Suppressor macrophage treated with lipopolysaccharide for 1 hour (primary cell): ENCODE measurements at regions not wholly inside any gene's neighbourhood (a gene's known extent, or its start where the extent isn't known, plus 50 kb on each side); places are given as distances from the start of the nearest gene placed in this dataset.

Experiments used
- DNase-seq, 3 donors: peaks; one replicate each; pipeline ENCODE4 v3.0.0-alpha.2; 2020 to 2022

GRCh38 chr22:48450188-48450825, 1377.4 kb downstream of the BRD1 start:
- peak in 2 of 3 donors; percentile 4 to 17 for DNase-seq

DNA sequence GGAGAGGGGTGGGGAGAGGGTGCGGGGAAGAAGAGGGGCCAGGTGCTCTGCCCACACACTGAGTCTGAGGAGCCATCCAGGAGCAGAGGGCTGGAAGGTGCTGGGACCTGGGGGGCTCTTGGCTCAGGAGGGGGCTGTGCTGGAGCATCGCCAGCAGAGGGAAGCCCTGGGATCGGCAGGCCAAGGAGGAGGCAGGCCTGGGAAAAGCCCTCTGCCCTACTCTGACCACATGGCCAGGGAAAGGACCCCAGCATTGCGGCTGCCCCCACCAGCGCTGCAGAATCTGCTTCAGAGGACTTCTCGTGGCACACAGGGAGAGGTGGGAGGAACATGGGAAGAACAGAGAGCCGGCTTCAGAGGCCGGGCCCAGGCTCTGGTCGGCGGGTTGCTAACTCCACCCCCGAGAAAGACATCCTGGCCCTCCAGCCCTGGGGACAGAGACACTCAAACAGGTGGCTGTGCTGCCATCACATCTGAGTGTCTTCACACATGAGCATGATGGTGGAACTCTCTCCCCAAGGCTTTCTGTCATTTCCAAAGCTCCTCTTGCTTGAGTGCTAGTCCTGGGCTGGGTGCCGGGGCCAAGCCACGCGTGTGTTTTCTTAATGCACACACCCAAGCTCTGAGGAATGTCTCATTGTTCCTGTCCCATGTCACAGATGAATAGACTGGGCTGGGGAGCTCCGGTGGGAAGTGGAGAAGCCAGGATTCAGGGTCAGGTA, 1378.0 kb downstream of the BRD1 start:
- no peak for DNase-seq

GRCh38 chr22:48448821-48449220, 1378.9 kb downstream of the BRD1 start:
- DNase-seq = no peak

DNA sequence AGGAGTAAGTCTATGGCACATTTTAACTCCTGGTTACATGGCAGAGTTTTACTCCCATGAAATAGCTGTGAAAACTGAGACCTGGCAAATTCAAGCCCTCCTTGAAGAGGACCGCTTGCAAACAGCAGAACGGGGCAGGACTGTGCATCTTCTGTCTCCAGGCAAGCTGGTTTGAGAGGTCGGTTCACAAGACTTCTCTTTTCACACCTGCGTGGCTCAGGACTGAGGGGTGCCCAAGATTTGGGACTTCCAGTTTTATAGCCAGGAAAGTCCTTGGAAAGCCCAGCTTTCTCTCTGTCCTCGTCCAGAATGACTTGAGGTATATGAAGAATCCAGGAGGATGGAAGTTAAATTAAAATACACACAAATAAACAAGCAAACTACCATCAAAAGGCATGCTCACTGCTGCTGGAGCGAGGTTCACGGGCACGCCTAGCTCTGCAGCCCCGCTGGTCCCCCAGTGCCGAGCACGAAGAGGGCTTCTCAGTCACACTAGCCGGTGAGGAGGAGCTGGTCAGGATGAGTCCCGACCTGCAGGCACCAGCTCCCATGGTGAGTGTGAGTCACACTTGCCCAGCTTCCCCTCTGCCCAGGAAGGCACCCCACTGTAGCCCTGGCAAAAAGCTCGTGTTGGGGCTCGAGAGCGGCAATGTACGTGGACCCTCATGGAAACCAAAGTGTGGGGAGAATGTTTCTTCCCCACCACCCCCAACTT, 1382.4 kb downstream of the BRD1 start:
- no peak for DNase-seq

DNA sequence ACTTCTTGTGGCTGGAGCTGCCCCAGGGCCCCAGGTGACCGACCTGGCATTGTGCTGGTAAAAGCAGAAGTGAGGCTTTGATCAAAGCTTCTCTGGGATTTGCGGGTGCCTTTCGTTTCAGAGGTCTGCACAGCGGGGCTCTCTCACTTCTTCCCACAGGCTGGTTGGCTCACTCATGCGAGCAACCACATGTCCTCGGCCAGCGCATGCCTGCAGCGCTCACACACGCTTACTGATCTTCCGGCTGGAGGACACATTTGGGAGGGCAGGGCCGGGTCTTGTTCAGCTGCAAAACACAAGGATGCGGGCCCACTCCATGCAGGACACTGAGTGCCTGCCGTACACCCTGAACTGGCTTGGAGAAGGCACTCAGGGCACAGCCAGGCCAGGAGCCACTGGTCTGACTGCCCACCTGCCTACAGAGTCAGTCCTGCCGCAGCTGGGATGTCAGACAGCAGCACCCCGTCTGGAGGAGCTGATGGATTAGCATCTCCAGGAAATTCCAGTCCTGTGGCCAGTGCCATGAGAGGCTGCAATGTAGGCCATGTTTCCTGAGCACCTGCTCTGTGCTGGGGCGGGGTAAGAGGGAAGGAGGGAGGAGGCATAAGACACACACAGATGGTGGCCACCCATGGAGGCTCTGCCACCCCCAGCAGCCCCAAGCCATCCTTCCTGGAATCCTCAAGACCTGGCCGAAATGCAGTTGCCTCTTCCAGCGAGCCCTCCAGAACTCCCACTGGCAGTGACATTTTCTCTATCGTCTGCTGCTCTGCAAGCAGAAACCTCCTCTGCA, 1383.2 kb downstream of the BRD1 start:
- DNase-seq = no peak

GRCh38 chr22:48443680-48444079, 1384.0 kb downstream of the BRD1 start:
- DNase-seq = no peak

GRCh38 chr22:48442663-48443062, 1385.0 kb downstream of the BRD1 start:
- DNase-seq = no peak

DNA sequence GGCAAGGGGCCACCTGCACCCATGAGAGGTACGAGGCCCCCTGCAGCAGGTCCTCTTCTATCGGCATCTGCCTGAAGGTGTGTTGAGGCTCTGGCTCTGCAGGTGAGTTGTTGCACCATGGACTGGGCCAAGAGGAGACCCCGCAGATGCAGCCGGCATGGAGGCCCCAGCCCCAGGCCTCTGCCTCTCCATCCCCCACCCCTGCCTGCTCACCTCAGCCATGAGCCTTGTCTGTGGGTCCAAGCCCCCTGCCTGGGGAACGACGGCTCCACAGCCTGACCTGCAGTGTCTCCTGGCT, 1386.2 kb downstream of the BRD1 start:
- no peak for DNase-seq

DNA sequence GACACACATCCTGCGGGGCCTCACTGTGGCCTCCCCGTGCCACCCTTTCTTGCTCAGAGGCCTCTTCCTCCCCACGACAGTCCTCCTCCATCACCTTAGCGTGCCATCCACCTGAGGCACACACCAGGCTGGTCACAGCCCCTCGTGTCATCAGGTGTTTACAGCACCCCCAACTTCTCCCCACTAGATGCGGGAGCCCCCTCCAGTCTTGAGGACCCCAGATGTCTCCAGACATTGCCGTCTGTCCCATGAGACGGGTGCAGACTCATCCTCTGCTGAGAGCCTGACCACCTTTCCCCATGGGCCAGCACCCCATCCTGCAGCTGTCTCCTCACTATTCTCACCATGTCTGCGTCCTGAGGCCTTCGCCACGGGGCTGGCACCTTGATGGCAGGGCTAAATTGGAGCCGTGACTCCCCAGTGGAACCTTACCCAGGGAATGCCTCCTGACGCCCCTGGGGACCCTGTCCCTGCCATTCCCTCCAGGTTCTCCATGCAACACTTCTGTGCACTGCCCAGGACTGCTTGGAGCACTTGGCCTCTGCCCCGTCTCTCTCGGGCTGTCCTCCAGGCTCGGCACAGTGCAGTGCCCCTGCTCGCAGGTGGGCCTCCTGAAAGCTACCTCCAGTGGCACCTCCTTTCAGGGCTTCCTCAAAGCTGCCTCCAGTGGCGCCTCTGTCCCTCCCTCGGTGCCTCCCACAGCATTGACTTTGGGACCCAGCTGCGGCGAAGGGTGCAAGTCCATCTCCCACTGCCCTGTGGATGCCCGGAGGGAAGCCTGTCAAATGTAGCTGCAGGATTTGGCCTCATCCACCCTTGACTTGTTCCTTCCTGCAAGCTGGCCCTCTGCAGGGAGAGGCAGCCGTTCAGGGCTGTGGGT, 1386.8 kb downstream of the BRD1 start:
- no peak for DNase-seq

DNA sequence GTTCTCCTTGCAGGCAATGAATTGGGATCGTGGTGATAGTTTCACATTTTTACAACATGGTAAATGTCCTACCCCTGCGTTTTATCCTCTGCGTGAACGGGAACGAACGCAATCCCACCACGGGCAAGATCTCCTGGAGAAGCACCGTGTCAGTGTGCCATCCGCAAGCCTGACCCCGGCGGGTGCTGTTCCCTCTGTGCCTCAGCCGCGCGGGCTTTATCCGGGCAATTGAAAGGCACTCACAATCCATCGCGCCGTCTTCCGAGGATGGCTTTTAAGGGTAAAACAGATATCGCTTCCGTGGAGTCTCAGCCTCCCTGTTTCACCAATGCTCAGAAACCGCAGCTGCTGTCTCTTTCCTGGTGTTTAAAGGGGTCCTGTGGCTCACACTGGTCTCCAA, 1387.5 kb downstream of the BRD1 start:
- DNase-seq = no peak

DNA sequence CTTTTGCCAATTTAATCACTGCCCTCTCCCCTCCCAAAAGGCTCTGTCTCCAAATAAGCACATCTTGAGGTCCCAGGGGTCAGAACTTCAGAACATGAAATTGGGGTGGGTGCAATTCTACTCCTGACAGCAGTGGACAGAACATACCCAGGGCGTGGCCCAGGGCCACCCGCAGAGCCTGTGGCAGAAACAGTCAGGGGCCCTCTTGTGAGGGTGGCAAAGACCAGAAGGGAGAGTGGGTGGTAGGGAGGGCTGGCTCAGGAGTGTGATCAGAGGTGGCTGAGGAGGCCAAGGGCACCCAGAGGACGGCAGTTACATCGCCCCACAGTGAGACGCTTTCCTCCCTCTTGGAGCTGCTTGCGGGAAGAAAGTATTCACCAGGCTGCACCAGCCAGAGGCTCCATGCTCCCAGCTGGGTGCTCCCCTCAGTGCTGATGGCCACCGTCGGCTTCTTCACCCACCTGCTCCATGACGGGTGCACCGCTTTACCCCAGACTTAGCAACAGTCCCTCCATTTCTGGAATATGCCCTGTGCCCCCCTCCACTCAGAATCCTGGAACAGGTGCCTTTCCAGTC, 1388.0 kb downstream of the BRD1 start:
- DNase-seq = no peak

GRCh38 chr22:48438800-48439559, 1388.7 kb downstream of the BRD1 start:
- no peak for DNase-seq

- no peak for DNase-seq
Observed at GRCh38 chr22:48438096-48438495, 1389.6 kb downstream of the BRD1 start.

DNA sequence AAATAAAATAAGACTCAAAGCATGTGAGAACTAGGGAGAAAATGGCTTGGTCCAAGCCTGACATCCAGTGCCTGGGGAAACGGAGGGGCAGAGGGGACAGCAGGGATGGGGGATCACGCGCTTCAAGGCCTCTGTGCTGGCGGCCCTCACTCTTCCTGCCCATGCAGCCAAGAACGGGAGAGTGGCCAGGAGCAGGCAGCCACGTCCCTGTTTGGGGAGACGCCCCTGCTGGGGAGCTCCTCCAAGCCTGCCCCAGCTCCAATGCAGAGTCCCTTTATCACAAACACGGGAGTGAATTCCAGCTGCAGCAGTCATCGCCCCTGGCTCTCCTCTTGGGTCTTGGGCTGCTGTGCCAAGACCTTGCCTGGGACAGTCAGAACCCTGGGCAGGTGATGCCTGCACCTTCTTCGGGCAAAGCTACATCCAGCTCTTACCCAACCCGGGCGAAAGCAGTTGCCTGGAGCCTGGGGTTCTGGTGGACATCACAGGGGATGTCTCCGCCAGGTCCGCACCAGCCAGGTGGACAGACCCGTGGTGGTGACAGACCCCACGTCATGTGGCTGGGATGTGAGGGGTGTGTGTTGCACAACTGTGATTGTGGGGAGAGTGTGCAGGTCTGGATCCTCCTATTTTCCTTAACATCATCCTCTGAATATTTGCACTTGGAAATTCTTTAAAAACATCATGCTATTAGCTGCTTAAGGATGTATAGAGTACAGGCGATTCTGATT, 1391.3 kb downstream of the BRD1 start:
- DNase-seq = no peak

DNA sequence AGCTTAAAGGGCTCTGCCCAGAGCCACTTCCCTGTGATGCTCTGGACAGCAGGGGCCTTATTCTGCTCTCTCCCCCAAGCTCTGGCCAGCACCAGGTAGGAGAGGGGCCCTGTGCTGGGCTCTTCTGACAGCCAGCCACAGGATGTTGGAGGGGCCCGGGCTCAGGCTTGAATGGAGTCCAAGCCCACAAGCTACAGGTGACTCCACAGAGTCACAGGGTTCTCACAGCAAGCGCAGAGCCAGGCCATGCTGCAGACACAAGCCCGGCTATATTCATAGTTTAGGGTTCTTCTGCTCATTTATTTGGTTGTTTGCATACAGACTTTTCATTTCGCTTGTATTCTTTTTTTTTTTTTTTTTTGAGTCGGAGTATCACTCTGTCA, 1392.8 kb downstream of the BRD1 start:
- DNase-seq = no peak

- no peak for DNase-seq
Observed at GRCh38 chr22:48434156-48434867, 1393.4 kb downstream of the BRD1 start.

DNA sequence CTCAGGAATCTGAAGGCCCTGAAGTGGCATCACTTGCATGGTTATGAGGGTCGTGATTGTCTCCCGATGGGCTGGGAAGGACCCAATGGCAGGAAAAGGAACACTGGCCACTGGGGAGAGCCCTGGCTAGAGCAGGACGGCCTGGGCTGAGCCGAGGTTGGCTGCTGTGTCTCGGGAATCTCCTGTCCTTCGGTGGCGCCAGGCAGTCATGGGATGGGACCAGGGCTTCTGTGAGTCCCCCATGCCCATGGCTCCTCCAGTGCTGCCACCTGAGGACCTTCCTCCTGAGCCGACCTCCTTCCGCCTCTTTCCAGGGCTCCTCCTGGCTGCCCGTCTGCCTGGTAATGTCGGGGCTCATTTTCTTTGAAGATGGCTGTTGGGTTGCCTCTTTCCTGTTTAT, 1394.0 kb downstream of the BRD1 start:
- no peak for DNase-seq

DNA sequence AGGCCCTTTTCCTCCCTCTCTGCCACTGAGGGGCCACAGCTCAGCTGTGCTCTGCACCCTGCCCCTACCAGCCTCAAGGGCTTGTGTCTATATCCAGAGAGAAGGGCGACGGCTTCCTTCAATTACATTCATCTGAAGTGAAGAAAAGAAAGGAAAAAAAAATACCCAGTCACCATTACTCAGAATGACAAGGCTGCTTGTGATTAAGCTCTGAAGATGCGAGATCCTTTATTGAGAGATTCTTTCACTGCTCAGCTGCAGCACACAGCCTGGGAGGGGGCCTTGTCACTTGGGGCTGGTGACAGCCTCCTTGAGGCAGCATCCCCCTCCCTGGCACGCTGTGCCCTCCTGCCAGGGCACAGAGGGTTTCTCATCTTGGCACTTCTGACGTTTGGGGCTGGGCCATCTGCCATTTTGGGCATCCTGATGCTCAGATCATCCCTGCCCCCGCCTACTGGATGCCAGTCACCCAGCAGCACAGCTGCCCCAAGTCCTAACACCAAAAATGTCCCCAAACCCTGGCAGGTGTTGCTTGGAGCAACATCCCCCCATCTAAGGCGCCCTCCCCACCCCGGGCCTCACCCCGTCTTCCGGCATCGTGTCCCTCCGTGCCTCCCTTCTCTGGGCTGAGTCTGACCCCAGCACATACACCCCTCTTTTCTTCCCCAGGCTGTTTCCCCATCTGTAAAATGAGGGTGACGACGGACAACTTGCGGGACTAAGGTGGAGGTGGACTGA, 1394.7 kb downstream of the BRD1 start:
- DNase-seq = no peak
